H1 (cell line): ENCODE measurements at regions not wholly inside any gene's neighbourhood (a gene's known extent, or its start where the extent isn't known, plus 50 kb on each side); places are given as distances from the start of the nearest gene placed in this dataset.

Source experiments
- CHD2 ChIP-seq: IDR thresholded peaks from 2 replicates; pipeline ENCODE4 v1.6.1; 2012; ENCODE audit warnings: low read length, improper control_type of control experiment
- CTBP2 ChIP-seq: IDR thresholded peaks from 2 replicates; pipeline ENCODE4 v1.7.0; 2011; ENCODE audit warnings: borderline replicate concordance, mild to moderate bottlenecking, moderate library complexity, mixed read lengths, low read length; ENCODE audit not compliant: insufficient read depth, insufficient read length
- HDAC6 ChIP-seq: IDR thresholded peaks from one replicate; pipeline ENCODE4 v1.7.1; 2012; ENCODE audit warnings: low read depth, mild to moderate bottlenecking, inconsistent platforms, low read length, moderate library complexity
- MAFK ChIP-seq: IDR thresholded peaks from 2 replicates; pipeline ENCODE4 v1.6.1; 2012; ENCODE audit warnings: low read depth, mild to moderate bottlenecking, improper control_type of control experiment, low read length
- NRF1 ChIP-seq: IDR thresholded peaks from 2 replicates; pipeline ENCODE4 v1.6.1; 2011; ENCODE audit warnings: mild to moderate bottlenecking, low read depth, low read length, improper control_type of control experiment
- POU5F1 ChIP-seq: IDR thresholded peaks from 2 replicates; pipeline ENCODE4 v1.6.1; 2011; ENCODE audit warnings: low read depth, mild to moderate bottlenecking, low read length, moderate library complexity
- SIX5 ChIP-seq: IDR thresholded peaks from 2 replicates; pipeline ENCODE4 v1.6.1; 2011; ENCODE audit warnings: mild to moderate bottlenecking, low read depth, low read length
- SRF ChIP-seq: IDR thresholded peaks from 2 replicates; pipeline ENCODE4 v1.6.1; 2011; ENCODE audit warnings: mild to moderate bottlenecking, low read depth, low read length, moderate library complexity
- USF2 ChIP-seq: IDR thresholded peaks from 2 replicates; pipeline ENCODE4 v1.6.1; 2011; ENCODE audit warnings: low read length, improper control_type of control experiment
- ZNF274 ChIP-seq: IDR thresholded peaks from 2 replicates; pipeline ENCODE4 v1.7.0; 2012; ENCODE audit warnings: low read length, borderline replicate concordance; ENCODE audit errors: extremely low read depth
- TF ChIP-seq, protein P1 (sequence below): fragments of 300-600 bp; sonication (generic); IDR thresholded peaks from 2 replicates; pipeline ENCODE4 v1.7.1; 2012; ENCODE audit warnings: low read length, moderate library complexity, mild to moderate bottlenecking, inconsistent platforms; ENCODE audit not compliant: insufficient replicate concordance

DNA sequence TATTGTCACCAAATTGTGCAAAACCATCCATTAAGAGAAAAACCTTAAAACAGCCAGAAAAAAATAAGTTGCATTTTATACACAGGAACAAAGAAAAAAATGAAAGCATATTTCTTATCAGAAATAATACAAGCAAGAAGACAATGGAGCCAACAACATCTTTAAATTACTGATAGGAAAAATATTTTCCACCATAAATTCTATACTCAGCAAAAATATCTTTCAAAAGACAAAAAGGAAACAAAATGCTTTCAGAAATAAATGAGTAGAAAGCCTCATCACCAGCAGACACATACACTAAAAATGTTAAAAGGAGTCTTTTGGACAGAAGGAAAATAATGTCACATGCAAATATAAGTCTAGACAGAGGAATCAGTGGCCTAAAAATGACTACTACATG lies 106.4 kb upstream of the TRIB2 start (continued):
- TF ChIP-seq, protein P1, sequence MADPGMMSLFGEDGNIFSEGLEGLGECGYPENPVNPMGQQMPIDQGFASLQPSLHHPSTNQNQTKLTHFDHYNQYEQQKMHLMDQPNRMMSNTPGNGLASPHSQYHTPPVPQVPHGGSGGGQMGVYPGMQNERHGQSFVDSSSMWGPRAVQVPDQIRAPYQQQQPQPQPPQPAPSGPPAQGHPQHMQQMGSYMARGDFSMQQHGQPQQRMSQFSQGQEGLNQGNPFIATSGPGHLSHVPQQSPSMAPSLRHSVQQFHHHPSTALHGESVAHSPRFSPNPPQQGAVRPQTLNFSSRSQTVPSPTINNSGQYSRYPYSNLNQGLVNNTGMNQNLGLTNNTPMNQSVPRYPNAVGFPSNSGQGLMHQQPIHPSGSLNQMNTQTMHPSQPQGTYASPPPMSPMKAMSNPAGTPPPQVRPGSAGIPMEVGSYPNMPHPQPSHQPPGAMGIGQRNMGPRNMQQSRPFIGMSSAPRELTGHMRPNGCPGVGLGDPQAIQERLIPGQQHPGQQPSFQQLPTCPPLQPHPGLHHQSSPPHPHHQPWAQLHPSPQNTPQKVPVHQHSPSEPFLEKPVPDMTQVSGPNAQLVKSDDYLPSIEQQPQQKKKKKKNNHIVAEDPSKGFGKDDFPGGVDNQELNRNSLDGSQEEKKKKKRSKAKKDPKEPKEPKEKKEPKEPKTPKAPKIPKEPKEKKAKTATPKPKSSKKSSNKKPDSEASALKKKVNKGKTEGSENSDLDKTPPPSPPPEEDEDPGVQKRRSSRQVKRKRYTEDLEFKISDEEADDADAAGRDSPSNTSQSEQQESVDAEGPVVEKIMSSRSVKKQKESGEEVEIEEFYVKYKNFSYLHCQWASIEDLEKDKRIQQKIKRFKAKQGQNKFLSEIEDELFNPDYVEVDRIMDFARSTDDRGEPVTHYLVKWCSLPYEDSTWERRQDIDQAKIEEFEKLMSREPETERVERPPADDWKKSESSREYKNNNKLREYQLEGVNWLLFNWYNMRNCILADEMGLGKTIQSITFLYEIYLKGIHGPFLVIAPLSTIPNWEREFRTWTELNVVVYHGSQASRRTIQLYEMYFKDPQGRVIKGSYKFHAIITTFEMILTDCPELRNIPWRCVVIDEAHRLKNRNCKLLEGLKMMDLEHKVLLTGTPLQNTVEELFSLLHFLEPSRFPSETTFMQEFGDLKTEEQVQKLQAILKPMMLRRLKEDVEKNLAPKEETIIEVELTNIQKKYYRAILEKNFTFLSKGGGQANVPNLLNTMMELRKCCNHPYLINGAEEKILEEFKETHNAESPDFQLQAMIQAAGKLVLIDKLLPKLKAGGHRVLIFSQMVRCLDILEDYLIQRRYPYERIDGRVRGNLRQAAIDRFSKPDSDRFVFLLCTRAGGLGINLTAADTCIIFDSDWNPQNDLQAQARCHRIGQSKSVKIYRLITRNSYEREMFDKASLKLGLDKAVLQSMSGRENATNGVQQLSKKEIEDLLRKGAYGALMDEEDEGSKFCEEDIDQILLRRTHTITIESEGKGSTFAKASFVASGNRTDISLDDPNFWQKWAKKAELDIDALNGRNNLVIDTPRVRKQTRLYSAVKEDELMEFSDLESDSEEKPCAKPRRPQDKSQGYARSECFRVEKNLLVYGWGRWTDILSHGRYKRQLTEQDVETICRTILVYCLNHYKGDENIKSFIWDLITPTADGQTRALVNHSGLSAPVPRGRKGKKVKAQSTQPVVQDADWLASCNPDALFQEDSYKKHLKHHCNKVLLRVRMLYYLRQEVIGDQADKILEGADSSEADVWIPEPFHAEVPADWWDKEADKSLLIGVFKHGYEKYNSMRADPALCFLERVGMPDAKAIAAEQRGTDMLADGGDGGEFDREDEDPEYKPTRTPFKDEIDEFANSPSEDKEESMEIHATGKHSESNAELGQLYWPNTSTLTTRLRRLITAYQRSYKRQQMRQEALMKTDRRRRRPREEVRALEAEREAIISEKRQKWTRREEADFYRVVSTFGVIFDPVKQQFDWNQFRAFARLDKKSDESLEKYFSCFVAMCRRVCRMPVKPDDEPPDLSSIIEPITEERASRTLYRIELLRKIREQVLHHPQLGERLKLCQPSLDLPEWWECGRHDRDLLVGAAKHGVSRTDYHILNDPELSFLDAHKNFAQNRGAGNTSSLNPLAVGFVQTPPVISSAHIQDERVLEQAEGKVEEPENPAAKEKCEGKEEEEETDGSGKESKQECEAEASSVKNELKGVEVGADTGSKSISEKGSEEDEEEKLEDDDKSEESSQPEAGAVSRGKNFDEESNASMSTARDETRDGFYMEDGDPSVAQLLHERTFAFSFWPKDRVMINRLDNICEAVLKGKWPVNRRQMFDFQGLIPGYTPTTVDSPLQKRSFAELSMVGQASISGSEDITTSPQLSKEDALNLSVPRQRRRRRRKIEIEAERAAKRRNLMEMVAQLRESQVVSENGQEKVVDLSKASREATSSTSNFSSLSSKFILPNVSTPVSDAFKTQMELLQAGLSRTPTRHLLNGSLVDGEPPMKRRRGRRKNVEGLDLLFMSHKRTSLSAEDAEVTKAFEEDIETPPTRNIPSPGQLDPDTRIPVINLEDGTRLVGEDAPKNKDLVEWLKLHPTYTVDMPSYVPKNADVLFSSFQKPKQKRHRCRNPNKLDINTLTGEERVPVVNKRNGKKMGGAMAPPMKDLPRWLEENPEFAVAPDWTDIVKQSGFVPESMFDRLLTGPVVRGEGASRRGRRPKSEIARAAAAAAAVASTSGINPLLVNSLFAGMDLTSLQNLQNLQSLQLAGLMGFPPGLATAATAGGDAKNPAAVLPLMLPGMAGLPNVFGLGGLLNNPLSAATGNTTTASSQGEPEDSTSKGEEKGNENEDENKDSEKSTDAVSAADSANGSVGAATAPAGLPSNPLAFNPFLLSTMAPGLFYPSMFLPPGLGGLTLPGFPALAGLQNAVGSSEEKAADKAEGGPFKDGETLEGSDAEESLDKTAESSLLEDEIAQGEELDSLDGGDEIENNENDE: no peak
- TF ChIP-seq ZNF274: no peak
- no peak for TF ChIP-seq HDAC6
- TF ChIP-seq MAFK: no peak
- TF ChIP-seq NRF1: no peak
- no peak for TF ChIP-seq SRF
- TF ChIP-seq CHD2: no peak
- no peak for TF ChIP-seq SIX5
- TF ChIP-seq USF2: no peak
- no peak for TF ChIP-seq POU5F1
- TF ChIP-seq CTBP2: no peak
